ENCODE measurements at regions not wholly inside any gene's neighbourhood (a gene's known extent, or its start where the extent isn't known, plus 50 kb on each side); places are given as distances from the start of the nearest gene placed in this dataset.

GRCh38 chr7:40977533-40977932, 725.4 kb downstream of the INHBA start:
- TF ChIP-seq, protein P1, sequence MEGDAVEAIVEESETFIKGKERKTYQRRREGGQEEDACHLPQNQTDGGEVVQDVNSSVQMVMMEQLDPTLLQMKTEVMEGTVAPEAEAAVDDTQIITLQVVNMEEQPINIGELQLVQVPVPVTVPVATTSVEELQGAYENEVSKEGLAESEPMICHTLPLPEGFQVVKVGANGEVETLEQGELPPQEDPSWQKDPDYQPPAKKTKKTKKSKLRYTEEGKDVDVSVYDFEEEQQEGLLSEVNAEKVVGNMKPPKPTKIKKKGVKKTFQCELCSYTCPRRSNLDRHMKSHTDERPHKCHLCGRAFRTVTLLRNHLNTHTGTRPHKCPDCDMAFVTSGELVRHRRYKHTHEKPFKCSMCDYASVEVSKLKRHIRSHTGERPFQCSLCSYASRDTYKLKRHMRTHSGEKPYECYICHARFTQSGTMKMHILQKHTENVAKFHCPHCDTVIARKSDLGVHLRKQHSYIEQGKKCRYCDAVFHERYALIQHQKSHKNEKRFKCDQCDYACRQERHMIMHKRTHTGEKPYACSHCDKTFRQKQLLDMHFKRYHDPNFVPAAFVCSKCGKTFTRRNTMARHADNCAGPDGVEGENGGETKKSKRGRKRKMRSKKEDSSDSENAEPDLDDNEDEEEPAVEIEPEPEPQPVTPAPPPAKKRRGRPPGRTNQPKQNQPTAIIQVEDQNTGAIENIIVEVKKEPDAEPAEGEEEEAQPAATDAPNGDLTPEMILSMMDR (IDR thresholded peaks at IDR 0.05; ENCODE audit: control insufficient read depth, insufficient read depth, low read depth, low read length, missing control alignments), result no peak
- DNase-seq (ENCODE audit: low read depth), result no peak
- H3K4me3 ChIP-seq (ENCODE audit: control insufficient read depth, low read depth, low read length), result no peak overlapping the region

DNA sequence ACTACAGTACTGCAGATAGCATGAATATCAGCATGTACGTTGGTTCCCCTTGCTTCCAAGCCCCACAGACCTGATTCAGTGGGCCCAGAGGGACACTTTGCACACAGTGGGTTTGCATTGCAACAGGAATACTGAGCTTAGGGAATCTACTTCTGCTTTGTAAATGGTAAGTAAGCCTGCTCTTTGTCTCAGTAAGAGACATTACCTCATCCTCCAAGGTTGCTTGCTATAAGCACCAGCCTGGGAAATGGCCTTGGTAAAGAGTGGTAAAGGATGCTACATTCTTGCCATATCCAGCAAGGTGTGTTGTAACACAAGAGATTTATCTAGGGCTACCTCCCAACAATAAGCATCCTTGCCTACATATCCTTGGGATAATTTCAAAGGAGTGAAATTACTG, 730.5 kb downstream of the INHBA start:
- H3K4me3 ChIP-seq (ENCODE audit: control insufficient read depth, low read depth, low read length), result no peak overlapping the region
- TF ChIP-seq, protein P1 (IDR thresholded peaks at IDR 0.05; ENCODE audit: control insufficient read depth, insufficient read depth, low read depth, low read length, missing control alignments), result no peak
- no peak for DNase-seq (ENCODE audit: low read depth)

GRCh38 chr7:40969641-40970040, 733.2 kb downstream of the INHBA start:
- H3K4me3 ChIP-seq (ENCODE audit: control insufficient read depth, low read depth, low read length), result no peak overlapping the region
- DNase-seq (ENCODE audit: low read depth), result no peak
- TF ChIP-seq, protein P1 (IDR thresholded peaks at IDR 0.05; ENCODE audit: control insufficient read depth, insufficient read depth, low read depth, low read length, missing control alignments), result no peak

- DNase-seq (ENCODE audit: low read depth), result no peak
- TF ChIP-seq, protein P1 (IDR thresholded peaks at IDR 0.05; ENCODE audit: control insufficient read depth, insufficient read depth, low read depth, low read length, missing control alignments), result no peak
- H3K4me3 ChIP-seq (ENCODE audit: control insufficient read depth, low read depth, low read length), result no peak overlapping the region
Measured at GRCh38 chr7:40966693-40967092, 736.2 kb downstream of the INHBA start.

DNA sequence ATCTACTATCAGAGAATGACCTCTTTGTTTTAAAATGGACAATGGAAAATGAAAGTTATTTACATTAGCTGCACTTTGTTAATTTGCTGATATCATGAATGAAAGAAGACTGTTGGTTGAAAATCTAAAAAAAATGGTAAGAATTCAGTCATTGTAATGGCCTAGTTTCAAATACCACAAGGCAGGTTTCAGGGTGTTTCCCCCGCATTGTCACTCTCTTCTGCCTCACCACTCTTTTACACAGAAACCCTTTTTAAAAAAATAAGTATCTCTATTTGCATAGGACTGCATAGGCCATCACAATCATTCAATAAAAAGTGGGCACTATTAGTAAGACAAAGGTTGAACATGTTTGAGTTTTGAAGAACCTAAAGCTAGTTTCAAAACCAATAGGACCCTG, 737.1 kb downstream of the INHBA start:
- no peak overlapping the region for H3K4me3 ChIP-seq (ENCODE audit: control insufficient read depth, low read depth, low read length)
- DNase-seq (ENCODE audit: low read depth), result no peak
- TF ChIP-seq, protein P1 (IDR thresholded peaks at IDR 0.05; ENCODE audit: control insufficient read depth, insufficient read depth, low read depth, low read length, missing control alignments), result no peak

DNA sequence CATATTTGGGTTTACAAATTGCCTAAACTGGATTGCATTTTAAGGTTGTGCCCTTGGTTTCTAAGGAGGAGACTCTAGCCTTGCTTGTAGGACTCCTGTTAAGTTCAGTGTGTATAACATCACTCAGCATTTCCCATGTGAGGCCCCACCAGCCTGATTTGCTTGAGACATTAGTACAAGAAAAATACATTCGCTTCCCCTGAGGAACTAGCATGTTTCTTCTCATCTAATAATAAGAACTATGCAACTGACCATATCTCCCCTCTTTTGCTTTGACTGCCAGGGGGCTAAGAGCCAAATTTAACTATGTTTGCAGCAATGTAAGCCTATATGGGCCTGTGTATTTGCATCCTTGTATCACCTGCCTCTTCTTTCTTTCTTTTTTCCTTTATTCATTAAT, 737.9 kb downstream of the INHBA start:
- no peak overlapping the region for H3K4me3 ChIP-seq (ENCODE audit: control insufficient read depth, low read depth, low read length)
- TF ChIP-seq, protein P1 (IDR thresholded peaks at IDR 0.05; ENCODE audit: control insufficient read depth, insufficient read depth, low read depth, low read length, missing control alignments), result no peak
- no peak for DNase-seq (ENCODE audit: low read depth)

GRCh38 chr7:40964610-40965009, 738.3 kb downstream of the INHBA start:
- TF ChIP-seq, protein P1 (IDR thresholded peaks at IDR 0.05; ENCODE audit: control insufficient read depth, insufficient read depth, low read depth, low read length, missing control alignments), result no peak
- DNase-seq (ENCODE audit: low read depth), result no peak
- H3K4me3 ChIP-seq (ENCODE audit: control insufficient read depth, low read depth, low read length), result no peak overlapping the region

Data from AG09309 (cell line).